A172 (cell line): ENCODE measurements at regions not wholly inside any gene's neighbourhood (a gene's known extent, or its start where the extent isn't known, plus 50 kb on each side); places are given as distances from the start of the nearest gene placed in this dataset.
A peak's percentile ranks its signal among the peaks of the same experiment; 100 is the strongest.
"Not testable (repeated sequence)": the region's sequence is repeated elsewhere in the genome, so short reads cannot be mapped to it uniquely, and the experiment has no call there.

ENCODE experiments used
- DNase-seq: peaks from one replicate; pipeline ENCODE4 v3.0.0-alpha.2; 2015; ENCODE audit warnings: low spot score

DNA sequence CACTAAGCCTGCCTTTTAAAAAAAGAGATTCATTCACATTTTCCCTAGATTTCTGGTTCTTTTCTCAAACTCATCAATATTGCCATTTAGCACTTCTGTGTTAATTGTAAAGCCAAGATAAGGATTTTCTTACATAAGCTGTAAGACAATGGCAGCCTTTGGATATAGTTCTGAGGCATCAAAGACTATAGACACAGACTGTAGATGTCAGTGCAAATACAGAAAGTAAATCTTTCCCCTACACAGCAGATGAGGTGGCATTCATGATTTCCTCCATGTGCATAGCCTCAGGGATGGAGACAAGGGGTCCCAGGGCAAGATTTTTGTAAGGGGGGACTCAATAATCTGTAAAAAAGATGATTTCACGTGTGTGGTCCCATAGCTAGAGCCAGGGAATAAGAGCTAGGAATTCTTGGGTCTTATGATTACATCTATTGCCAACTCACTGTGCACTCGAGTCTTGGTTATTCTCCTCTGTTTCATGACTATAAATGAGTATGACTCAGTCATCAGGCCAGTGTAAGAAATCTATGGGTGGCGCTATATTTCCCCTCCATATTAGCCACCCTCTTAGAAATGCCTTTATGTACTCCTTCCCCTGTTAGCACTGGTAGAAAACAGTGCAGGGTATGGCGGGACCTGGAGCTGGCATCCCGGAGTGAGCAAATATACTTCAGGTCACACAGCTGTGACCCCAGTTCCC is 207.5 kb downstream of the EXOC5 start:
- DNase-seq = no peak

DNA sequence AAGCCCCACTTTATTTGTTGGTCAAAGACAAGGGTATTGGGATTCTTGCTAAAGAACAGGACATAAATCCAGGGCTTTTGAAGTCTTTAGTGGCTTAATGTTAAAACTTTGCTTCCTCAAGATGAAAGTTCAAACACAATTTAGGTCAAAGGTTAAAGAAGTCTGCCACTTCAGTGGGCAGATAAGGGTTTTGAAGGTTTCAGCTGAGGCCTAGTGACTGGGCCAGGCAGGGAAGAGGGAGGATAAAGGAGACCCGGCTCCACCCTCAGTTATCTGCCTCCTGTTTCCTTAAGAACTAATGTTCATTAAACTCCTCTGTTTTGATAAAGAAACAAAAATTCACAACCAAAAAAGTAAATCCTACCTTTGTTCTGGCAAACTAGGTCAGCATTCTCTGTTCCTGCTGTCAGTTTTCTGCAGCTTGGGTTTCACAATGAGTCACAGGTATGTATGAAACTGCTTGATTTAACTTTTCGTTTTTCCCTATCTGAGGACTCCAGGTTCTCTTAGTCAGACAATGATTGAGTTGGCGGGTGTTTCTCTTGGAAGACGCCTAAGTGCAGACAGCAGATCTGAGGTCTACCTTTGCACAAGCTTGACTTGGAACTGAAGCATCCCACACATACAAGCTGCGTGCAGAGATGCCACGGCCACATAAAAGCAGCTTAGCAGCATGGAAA is 208.3 kb downstream of the EXOC5 start:
- no peak for DNase-seq

DNA sequence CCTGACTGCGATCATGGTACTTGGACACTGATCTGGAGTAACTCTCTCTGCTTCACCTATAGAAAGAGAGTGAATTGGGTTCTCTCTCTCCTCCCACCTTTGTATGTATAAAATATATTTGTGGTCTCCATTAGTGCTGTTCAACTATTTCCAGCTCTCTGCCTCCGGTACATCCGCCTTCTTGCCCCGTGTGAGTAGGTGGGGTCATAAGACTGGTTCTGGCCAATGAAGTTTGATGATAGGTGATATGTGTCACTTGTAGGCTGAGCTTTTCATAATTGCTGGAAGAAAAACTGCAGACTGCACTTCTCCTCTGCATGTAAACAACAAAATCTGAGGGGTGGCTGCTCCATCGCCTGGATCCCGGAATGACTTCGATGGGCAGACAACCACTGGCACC is 210.4 kb downstream of the EXOC5 start:
- DNase-seq = no peak

DNA sequence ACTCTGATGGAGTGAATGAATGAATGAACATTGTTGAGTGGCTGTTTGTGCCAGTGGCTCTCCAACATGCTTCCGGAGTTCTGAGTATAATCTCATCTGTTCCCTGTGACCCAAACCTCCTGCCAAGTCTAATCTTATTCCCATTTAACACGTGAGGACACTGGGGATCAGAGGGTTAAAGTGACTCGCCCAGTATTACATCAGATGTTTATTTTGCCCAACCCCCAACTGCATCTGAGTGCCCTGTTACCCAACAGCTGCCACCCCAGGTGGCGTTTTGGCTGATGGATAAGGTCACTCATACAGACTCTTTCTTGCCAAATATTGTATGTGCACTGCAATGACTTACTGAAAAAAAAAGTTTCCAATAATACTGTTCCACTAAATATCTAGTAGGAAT is 210.9 kb downstream of the EXOC5 start:
- DNase-seq = no peak

DNA sequence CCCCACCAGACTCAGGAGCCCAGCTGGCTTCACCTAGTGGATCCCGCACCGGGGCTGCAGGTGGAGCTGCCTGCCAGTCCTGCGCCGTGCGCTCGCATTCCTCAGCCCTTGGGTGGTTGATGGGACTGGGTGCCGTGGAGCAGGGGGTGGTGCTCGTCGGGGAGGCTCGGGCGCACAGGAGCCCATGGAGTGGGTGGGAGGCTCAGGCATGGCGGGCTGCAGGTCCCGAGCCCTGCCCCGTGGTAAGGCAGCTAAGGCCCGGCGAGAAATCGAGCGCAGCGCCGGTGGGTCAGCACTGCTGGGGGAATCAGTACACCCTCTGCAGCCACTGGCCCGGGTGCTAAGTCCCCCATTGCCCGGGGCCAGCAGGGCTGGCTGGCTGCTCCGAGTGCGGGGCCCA is 212.2 kb downstream of the EXOC5 start:
- not testable (repeated sequence) for DNase-seq

DNA sequence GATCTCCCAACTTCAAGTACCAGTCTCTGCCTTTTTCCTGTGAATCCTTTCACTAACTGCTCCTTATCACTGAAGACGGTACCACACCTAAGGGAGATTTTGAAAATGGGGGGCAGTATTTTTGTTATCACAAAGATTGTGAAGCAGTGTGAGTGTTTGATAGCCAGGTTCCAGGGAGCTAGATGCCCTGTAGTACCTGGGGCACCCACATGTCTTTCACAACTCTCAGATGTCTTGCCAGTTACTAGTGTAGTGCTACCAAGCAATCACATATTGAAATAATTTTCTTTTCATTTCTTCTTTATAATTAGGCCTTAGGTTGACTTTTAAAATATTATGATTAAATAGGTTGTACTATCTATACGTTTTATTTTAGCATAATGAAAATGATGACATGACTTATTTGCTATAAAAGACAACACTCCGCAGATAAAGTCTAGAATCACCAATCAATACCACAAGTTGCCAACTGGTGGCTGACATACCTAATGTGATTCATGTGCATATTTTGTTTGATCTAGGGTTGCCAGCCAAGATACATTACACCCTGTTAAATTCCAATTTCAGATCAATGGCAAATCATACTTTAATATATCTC is 215.9 kb downstream of the EXOC5 start:
- DNase-seq = no peak

DNA sequence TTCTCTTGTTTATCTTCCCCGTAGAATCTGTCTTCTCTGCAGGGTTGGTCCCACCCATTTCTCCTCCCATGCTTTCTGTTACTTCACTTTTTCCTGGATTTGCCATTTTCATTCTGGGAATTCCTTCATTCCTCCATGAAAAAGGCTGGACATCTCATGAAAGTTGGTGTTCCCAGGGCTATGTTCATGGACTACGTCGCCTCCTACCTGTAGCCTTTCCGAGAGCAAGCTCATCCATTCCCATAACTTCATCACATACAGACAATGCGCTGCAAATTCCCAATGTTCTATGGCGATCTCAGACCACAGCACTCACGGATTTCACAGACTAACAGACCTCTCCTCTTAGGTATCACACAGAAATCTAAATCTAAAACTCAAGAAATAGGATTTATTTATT is 217.1 kb downstream of the EXOC5 start:
- DNase-seq = no peak

DNA sequence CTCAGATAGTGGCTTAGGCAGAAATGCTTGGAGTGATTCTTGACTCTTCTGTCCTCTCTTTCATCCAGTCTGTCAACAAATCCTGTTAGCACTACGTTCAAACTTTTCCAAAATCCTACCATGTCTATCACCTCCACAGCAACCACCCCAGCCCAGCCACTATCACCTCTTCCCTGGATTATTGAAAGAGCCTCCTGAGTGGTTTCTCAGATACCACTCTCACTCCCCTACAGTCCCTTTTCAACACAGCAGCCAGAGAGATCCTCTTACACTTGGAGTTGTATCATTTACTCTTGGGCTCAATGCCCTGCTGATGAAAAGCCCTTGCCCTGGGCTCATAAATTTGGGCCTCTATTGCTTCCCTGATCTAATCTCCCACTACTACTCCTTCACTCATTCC is 218.9 kb downstream of the EXOC5 start:
- DNase-seq = no peak

DNA sequence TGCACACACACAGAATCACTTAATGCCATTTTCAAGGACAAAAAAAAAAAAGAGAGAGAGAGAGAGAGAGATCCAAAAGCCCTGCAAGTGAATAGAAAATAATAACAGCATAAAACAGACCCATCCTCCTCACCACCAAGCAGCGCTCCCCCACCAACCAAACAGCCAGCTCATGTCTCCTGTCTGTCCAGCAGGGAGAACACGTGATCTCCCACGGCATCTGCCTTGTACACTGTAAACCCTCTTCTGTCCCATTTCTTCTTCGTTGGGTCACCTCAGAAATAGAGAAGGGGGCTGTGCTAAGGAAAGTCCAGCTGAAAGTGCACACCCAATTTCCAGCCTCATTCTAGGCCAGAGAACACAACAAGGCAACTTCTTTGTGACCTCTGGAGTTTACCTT is 222.5 kb downstream of the EXOC5 start:
- DNase-seq = no peak

DNA sequence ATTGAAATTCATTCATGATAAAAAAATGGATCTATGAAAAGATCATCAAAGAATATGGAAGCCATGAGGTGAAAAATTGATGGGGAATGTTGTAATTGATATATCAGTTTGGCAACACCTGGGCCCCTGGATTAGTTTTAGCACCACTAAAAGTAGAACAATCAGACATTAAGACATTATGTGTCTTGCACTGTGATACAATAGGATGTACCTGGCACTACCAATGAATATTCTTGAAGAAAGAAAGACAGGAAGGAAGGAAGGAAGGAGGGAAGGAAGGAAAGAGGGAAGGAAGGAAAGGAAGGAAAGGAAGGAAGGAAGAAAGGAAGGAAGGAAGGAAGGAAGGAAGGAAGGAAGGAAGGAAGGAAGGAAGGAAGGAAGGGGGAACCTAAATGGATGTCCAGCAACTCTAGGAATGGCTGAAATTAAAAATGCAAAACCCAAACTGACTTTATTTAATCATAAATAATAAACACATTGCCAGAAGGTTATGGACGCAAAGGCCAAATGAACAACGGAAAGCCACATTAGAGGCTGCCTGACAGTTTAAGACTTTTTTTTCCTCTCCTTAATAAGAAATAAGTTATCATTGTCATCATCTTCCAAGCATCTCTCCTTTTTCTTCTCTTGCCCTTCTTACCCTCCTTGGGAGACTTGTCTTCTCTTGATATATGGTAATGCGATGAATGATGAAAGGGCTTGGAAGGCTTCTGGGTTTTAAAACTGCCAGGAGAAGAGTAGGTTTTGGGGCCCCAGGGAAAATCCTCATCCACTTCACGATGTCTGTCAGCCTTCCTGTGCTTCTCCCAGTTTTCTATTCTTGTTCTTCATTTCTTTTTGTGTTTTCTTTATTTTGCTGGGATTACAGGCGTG is 224.4 kb downstream of the EXOC5 start:
- not testable (repeated sequence) for DNase-seq

DNA sequence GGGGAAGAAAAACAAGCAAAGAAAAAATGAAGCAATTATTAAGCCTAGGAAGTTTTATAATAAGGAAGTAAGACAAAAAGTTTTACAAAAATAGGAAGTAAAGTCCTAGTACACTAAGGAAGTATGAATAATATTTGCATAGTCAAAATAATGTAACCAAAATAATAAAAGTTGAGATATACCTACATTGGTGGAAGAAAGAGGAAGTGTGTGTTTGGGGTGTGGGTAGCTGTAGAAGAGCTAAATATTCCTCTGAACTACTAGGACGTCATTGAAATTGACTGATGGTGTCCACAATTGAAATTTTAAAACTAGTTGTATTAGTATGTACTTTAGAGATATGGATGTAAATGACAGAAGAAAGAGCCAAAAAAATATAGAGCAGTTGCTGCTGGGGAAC is 228.4 kb upstream of the OTX2 start:
- DNase-seq = no peak

DNA sequence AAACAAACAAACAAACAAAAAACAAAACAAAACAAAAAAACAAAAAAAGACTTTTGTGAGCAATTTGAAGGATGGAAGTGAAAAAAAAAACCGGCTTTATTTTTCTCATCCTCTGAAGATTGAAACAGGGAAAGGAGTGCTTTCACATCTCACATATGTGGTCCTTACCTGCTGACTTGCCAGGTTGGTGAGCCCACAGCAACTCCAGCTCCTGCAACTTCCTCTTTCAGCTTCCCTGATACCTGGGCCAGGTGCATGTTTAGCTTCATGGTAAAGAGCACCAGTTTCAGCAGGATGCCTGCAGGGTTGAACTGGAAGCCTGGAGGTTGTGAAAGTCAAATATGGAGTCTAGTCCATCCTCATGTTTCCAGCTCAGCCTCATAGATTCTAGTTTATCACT is 221.2 kb upstream of the OTX2 start:
- no peak for DNase-seq

DNA sequence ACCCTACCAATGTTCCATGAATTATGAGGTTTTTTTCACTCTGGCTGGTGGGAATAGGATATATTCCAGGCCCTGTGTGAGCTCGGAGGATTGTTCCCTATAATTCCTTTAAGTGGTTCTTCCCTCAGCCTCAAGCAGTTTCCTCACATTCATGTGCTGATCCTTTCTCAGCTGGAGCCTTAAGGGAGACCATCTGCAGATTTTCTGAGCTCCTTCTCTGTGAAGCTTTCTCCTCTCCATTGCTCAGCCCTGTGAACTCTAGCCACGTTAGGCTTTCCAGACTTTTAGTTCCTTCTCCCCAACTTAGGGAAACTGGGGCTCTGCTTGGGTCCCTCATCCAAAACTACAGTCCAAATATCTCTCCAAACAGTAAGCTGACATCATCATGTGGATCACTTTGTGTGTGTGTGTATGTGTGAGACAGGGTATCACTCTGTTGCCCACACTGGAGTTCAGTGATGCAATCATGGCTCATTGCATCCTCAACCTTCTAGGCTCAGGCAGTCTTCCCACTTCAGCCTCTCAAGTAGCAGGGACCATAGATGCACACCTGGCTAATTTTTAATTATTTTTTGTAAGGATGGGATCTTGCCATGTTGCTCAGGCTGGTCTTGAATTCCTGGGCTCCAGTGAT is 219.5 kb upstream of the OTX2 start:
- DNase-seq = no peak

DNA sequence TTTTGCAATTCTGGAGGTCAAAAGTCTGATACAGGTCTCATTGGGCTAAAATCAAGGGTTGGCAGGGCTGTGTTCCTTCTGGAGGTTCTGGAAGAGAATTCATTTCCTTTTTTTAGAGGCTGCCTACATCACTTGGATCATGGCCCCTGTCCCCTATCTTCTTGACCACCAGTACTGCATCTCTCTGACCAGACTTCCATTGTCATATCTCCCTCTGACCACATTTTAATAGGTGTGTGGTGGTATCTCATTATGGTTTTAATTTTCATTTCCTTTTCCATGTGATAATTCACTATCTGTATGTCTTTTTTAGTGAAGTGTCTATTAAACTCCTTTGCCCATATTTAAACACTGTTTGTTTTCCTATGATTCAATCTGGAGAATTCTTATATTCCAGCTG is 215.2 kb upstream of the OTX2 start:
- no peak for DNase-seq

DNA sequence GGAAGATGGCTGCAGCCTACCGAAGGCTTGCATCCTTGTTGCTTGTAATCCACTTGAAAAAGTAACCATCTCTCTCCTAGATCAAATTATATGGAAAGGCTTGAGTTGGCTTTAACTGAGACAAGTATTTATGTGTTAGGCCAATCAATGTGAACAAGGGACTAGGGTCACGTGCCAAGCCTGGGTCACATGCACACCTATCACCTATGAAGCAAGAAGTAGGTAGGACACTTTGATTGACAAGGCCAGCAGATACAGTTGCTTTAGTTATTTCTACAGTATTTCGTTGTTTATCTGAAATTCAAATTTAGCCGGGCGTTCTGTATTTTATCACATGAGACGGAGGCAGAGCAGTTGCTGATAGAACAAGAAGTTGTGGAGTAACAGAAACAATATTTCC is 212.3 kb upstream of the OTX2 start:
- DNase-seq = no peak

DNA sequence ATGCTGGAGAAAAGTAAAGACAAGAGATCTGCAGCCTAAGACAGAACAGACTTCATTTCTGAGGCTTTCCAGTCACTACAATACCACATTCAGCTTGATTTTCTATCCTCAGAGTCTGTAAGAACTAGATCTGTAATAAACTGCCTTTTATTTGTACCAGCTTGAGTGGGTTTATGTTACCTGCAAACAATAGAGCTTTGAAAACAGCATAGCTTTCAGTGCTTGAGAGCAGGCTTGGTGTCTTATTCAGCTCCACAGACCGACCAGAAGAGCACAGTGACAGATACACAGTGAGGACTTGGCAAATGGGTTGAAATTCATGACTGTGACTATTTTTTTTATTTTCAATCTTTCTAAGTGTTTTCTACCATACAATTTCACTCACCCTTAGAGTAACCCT is 207.8 kb upstream of the OTX2 start:
- DNase-seq = no peak

DNA sequence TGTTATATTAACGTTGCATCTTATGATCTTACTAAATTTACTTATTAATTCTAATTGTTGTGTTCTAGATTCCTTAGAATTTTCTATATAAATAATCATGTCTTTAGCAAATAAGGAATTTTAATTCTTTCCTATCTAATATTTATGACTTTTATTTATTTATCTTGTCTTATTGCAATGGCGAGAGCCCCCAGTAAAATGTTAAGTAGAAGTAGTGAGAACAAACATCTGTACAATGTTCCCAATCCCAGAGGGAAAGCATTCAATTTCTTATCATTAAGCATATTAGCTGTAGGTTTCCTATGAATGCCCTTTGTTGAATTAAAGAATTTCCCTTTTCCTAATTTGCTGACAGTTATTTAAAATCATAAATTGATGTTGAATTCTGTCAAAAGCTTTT is 203.7 kb upstream of the OTX2 start:
- DNase-seq = no peak

DNA sequence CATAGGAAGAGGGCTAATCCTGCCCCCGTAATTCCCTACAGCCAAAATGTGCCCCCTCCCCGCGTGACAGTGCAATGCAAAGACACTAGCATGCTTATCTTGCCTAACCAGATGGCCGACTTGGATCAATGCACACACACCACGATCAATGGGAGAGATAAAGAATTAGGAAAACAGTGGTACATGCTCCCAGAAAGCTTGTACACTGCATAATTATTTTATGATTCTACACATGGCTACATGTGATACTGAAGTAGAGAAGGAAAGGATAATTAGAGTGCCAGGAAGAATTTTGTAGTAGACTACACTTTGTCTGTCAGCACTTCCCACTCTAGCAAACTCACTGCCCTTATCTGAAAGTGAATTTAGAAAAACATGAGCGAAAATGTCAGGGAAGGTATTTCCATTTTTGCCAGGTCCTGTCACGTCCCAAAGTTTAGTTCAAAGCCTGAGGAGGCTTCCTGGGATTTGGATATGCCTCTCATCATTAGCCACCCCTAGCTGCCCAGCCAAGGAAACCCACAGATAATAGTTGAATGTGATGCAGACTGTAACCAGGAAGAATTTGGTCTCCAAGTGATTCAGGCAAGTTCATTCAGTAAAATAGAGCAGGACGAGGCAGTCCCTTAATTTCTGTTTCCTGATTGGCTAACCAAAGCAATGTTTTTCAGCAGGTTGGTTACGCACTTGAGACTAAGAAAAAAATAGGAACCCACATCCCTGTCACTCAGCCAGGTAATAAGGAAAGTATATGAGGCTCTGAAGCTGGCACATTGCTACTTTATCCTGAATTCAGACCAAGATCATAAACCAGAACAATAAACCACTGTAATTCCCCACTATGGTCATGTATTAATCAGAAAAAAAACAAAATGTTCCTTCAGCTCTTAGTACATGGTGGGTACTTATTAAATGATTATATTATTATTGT is 199.6 kb upstream of the OTX2 start:
- peak; percentile 13 for DNase-seq

DNA sequence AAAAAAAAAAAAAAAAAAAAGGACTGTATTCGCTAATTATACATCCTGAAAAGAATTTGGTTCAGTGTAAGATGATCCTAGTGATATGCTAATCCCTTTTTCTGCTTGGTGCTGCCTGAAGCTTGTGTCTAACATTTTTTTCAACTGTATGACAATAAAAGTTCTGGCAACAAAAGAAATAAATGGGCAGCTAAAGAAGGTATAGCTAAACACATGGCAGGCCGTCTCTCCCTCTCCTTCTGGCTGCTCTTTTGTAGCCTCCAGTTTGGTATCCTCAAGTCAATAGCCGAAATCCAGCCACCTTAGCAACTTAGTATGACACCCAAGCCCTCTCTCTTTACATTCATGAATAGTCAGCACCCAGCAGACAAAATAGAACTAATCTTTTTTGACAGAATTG is 198.3 kb upstream of the OTX2 start:
- DNase-seq = no peak

DNA sequence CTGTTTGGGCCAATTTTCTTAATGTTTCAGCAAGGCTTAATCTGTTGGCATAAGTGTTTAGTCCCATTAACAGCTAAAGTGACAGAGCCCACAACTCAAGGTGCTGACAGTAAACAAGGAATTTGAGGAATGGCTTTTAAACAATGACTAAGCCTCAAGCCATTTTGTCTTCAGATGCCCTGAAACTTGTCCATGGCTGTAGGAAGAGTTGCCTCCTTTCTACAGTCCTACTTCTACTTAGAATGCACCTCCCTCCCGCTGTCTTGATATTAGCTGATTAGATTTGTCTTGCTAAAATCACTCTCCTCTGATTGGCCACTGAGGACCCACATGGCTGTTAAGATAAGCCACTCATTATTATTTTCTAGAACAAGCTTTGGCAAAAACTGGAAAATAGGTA is 188.4 kb upstream of the OTX2 start:
- DNase-seq = no peak
